Gastroesophageal sphincter (tissue), 3 donors: ENCODE measurements at regions not wholly inside any gene's neighbourhood (a gene's known extent, or its start where the extent isn't known, plus 50 kb on each side); places are given as distances from the start of the nearest gene placed in this dataset.

Experiments used
- CTCF ChIP-seq, 4 experiments: fragments of 200-600 bp in 2 of 4; fragments of 450-650 bp in 2 of 4; sonication (generic) in 1 of 4; IDR thresholded peaks; one replicate each; pipeline ENCODE4 v1.5.1; 2017 to 2019; ENCODE audit warnings: antibody characterized with exemption in 4 of 4, mild to moderate bottlenecking in 2 of 4, moderate library complexity in 2 of 4
- POLR2A ChIP-seq, 2 donors: fragments of 450-650 bp; IDR thresholded peaks; one replicate each; pipeline ENCODE4 v1.6.1; 2017; ENCODE audit warnings: antibody characterized with exemption in 2 of 2, mild to moderate bottlenecking in 2 of 2, moderate library complexity in 1 of 2

- TF ChIP-seq POLR2A (IDR thresholded peaks at IDR 0.05) (no peak), CTCF (IDR thresholded peaks at IDR 0.05) (no peak)
Measured at GRCh38 chr12:4144676-4145075, 128.9 kb upstream of the CCND2 start.
